NCI-H526 (cell line): ENCODE measurements at regions not wholly inside any gene's neighbourhood (a gene's known extent, or its start where the extent isn't known, plus 50 kb on each side); places are given as distances from the start of the nearest gene placed in this dataset.

Source experiments
- DNase-seq, 2 experiments: peaks; one replicate each; lab custom pipeline; 2025; lab: John Stamatoyannopoulos, UW

DNA sequence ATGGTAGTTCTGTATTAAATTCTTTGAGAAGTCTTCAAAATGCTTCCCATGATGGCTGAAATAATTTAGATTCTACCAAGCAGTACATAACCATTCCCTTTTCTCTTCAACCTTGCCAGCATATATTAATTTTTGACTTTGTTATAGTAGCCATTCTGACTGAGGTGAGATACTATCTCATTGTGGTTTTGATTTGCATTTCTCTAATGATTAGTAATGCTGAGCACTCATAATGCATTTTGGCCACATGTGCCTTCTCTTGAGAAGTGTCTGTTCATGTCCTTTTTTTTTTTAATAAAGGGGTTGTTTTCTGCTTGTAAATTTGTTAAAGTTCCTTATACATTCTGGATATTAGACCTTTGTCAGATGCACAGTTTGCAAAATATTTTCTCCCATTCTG is 173.9 kb downstream of the CALCRL start:
- DNase-seq: peak; percentile 43 to 66

DNA sequence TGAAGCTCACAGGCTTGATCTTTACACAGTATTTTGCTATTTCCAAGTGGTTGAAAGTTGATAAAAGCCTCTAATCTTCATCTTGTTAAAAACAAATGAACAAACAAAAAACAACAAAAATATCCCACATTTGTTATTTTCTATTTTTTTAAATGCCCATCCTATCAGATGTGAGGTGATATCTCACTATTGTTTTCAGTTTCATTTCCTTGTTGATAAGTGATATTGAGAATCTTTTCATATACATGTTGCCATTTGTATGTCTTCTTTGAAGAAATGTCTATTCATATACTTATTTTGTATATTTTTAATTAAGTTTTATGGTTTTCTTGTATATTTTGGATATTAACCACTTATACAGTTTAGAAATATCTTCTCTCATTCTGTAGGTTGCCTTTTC is 175.8 kb downstream of the CALCRL start:
- no peak for DNase-seq

DNA sequence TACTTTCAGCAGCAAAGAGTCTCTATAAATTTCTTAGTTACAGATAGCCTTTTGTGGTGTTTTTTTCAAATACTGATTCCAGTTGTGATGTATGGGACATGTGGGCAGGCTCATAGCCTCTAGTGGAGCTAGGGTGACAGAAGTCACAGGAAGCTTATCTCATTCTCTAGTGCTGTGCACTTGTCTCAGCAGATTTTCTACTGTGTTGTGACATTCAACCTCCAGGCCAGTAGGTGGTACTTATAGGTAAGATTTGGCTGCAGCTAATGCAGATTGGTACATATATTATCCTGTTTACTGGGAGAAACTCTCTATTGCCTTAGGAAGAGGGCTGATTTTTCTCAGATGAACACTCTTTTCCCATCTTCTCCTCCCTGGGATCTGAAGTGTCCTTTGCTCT is 176.2 kb downstream of the CALCRL start:
- DNase-seq: no peak

GRCh38 chr2:187266645-187267044 is 181.4 kb downstream of the CALCRL start:
- DNase-seq: no peak

GRCh38 chr2:187266147-187266546 is 181.9 kb downstream of the CALCRL start:
- no peak for DNase-seq

- no peak for DNase-seq
Measured at GRCh38 chr2:187264612-187265011, 183.4 kb downstream of the CALCRL start.

- no peak for DNase-seq
Measured at GRCh38 chr2:187263675-187264560, 184.1 kb downstream of the CALCRL start.

DNA sequence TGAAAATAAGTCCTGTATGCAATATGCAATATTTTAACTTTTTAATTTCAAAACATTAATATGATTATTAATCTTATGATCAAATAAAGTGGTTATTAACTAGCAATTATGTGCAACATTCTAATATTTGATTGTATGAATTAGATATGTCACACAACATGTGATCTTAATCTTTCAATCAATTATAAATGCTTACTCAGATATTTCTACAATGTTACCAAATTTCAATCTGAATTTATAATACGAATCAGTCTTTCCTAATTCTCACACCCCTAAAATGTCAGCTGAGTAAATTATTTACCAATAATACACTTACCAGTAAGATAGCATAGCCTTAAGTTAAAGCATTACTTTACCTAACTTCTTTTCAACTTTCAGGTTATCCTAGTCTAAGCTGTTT is 186.3 kb downstream of the CALCRL start:
- DNase-seq: no peak

DNA sequence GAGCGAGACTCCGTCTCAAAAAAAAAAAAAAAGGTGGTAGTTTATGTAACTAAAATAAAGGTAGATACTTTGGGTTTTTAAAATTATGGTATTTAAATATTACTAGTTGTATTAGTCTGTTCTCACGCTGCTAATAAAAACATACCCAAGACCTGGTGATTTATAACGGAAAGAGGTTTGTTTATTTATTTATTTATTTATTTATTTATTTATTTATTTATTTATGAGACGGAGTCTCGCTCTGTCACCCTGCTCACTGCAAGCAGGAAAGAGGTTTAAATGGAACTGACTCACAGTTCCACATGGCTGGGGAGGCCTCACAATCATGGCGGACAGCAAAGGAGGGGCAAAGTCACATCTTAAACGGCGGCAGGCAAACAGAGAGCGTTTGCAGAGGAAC is 196.0 kb downstream of the CALCRL start:
- no peak for DNase-seq

DNA sequence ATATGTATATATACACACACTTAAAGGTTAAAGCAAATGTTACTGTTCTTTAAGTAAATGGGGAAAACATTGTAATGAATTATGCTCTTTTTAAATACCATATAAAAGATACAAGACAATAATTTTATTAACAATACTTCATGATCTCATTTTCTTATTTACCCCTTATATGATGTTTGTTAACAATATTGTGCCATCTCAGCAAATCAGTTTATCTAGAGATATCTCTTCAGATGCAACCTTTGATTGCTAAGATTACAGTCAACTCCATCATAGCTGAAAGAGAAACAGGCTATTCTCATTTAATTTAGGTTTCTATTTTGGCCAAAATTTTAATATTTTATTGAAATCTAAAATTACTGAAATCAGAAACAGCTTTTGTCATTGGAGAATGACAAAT is 197.9 kb downstream of the CALCRL start:
- no peak for DNase-seq

GRCh38 chr2:187233811-187234210 is 214.2 kb downstream of the CALCRL start:
- DNase-seq: no peak

DNA sequence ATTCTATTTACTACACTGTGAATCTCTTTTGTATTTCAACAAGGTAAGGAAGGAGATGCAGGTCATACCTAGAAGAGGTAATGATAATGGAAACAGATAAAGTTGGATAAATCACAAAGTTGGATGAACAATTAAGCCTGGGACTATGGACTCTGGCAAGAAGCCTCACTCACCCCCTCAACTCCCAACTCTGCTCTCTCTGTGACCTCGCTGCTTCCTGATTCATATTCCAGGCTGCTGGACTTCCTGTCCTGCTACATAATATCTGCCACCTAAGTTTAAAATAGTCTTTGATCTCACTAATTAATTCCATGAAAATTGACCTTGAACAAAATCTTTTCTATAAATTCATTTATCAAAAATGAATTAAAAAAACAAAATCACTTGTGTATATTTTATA is 215.3 kb downstream of the CALCRL start:
- no peak for DNase-seq

- no peak for DNase-seq
Measured at GRCh38 chr2:187230088-187230487, 218.0 kb downstream of the CALCRL start.

- no peak for DNase-seq
Measured at GRCh38 chr2:187228986-187229385, 219.1 kb downstream of the CALCRL start.

GRCh38 chr2:187224989-187225388 is 223.1 kb downstream of the CALCRL start:
- DNase-seq: peak in 1 of 2 experiments; percentile 57

DNA sequence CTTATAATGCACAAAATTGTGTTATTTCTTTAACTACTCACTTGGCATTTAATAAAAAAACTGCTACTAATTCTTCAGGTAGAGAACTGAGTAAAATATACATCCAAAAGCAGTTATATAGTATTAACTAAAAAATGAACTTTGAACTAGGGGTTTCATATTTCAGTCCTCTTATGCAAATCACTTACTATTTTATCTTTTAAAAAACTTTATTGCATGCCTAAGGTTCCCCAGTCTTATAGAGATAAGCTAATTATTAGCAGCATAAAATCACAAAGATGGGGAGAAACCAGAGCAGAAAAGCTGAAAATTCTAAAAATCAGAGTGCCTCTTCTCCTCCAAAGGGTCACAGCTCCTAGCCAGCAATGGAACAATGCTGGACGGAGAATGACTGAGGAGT is 228.0 kb downstream of the CALCRL start:
- DNase-seq: peak; percentile 26 to 43

DNA sequence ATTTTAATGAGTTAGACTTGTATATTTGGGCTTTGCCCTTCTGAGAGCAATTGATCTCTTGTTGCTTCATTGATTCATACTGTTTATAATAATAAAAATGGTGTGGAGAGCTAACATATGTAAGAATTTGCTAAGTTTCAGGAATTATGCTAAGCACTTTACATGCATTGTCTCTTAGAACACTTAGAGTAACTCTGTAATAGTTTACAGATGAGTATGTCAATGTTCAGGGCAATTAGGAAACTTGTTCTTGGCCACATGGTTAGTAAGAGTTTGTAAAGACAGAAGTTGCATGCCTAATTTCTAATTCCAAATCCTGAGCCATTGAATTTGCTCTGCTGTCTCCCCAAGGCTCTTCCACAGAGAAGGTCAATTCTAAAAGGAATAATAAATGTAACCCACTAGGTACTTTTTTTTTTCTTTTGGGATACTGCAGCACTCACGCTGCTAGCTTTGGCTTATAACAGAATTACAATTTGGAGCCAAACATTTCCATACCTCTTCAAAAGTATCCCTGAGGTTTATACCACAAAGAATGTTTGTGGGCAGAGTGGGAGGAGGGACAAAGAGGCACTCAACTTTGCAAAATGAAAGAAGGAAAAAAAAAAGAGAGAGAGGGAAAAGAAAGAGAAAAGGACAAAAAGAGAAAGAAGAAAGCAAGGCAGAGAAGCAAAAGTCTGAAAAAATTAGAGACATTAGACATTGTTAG is 232.4 kb downstream of the CALCRL start:
- no peak for DNase-seq

DNA sequence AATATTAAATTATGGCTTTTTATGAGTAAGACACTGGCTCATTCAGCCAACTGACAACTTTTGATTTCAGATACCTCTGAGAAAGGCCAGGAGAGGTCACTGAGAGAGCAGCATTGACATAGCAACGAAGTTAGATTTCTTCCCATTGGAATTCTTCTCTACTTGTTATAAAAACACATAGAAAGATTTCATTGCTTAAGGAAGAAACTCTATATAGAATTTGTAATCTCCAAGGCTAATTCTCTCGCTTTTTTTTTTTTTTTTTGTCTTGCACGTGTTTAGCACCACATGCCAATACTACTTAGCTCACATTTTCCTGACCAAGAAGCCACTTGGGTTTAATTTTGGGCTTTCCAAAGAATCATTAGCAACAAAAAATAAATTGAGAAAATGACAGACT is 233.7 kb downstream of the CALCRL start:
- no peak for DNase-seq

GRCh38 chr2:187213798-187214197 is 234.3 kb downstream of the CALCRL start:
- no peak for DNase-seq

GRCh38 chr2:187210726-187211125 is 237.3 kb downstream of the CALCRL start:
- DNase-seq: no peak

GRCh38 chr2:187208199-187208785 is 239.8 kb downstream of the CALCRL start:
- DNase-seq: no peak

- no peak for DNase-seq
Measured at GRCh38 chr2:187207126-187207525, 240.9 kb downstream of the CALCRL start.

GRCh38 chr2:187206471-187206870 is 241.6 kb downstream of the CALCRL start:
- no peak for DNase-seq
